Mesodermal cell (in vitro differentiated cells): ENCODE measurements at regions not wholly inside any gene's neighbourhood (a gene's known extent, or its start where the extent isn't known, plus 50 kb on each side); places are given as distances from the start of the nearest gene placed in this dataset.

ENCODE experiments used
- H3K27ac ChIP-seq: 2 replicates; pipeline ENCODE4 v1.7.0; 2013; ENCODE audit warnings: mild to moderate bottlenecking, low read depth, low read length, moderate library complexity; ENCODE audit not compliant: severe bottlenecking
- H3K36me3 ChIP-seq: 2 replicates; pipeline ENCODE4 v1.7.1; 2013; ENCODE audit warnings: mild to moderate bottlenecking, low read length, moderate library complexity; ENCODE audit not compliant: control insufficient read depth, insufficient read depth
- H3K4me1 ChIP-seq: one replicate; pipeline ENCODE4 v1.7.1; 2013; ENCODE audit warnings: mild to moderate bottlenecking, low read length; ENCODE audit not compliant: insufficient read depth, control insufficient read depth, poor library complexity, severe bottlenecking
- H3K4me3 ChIP-seq: 2 replicates; pipeline ENCODE4 v1.7.0; 2013; ENCODE audit warnings: low read length, control low read depth, mild to moderate bottlenecking; ENCODE audit not compliant: insufficient read depth, poor library complexity, severe bottlenecking; ENCODE audit errors: extremely low read depth
- H3K9me3 ChIP-seq: 2 replicates; pipeline ENCODE4 v1.7.1; 2013; ENCODE audit warnings: mild to moderate bottlenecking, low read length, moderate library complexity; ENCODE audit not compliant: control insufficient read depth
- WGBS, 2 experiments: methylation state at CpG; one replicate each; pipeline ENCODE4 v1.1.5; 2013; ENCODE audit warnings: missing lambda C conversion rate in 2 of 2; ENCODE audit not compliant: insufficient coverage in 2 of 2; 5-methylcytosine and 5-hydroxymethylcytosine counted together

GRCh38 chr7:40966693-40967092 lies 736.2 kb downstream of the INHBA start:
- Histone ChIP-seq H3K27ac (no peak overlapping the region), H3K9me3 (no peaks in the 10 kb centered on the region), H3K4me3 (no peak overlapping the region), H3K4me1 (no peaks in the 10 kb centered on the region), H3K36me3 (no peaks in the 10 kb centered on the region)
- WGBS, 2 experiments: 94 to 95% methylated on average over 2 of the region's 2 CpGs

DNA sequence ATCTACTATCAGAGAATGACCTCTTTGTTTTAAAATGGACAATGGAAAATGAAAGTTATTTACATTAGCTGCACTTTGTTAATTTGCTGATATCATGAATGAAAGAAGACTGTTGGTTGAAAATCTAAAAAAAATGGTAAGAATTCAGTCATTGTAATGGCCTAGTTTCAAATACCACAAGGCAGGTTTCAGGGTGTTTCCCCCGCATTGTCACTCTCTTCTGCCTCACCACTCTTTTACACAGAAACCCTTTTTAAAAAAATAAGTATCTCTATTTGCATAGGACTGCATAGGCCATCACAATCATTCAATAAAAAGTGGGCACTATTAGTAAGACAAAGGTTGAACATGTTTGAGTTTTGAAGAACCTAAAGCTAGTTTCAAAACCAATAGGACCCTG lies 737.1 kb downstream of the INHBA start:
- WGBS, 2 experiments: 100% methylated on average over 1 of the region's 1 CpG; no CpG with 5 or more reads in 1 of the 2 experiments
- H3K9me3 ChIP-seq: no peaks in the 10 kb centered on the region
- no peak overlapping the region for H3K4me3 ChIP-seq
- H3K4me1 ChIP-seq: no peaks in the 10 kb centered on the region
- no peaks in the 10 kb centered on the region for H3K36me3 ChIP-seq
- no peak overlapping the region for H3K27ac ChIP-seq

DNA sequence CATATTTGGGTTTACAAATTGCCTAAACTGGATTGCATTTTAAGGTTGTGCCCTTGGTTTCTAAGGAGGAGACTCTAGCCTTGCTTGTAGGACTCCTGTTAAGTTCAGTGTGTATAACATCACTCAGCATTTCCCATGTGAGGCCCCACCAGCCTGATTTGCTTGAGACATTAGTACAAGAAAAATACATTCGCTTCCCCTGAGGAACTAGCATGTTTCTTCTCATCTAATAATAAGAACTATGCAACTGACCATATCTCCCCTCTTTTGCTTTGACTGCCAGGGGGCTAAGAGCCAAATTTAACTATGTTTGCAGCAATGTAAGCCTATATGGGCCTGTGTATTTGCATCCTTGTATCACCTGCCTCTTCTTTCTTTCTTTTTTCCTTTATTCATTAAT lies 737.9 kb downstream of the INHBA start:
- 57 to 80% methylated on average over 1 of the region's 1 CpG for WGBS, 2 experiments

DNA sequence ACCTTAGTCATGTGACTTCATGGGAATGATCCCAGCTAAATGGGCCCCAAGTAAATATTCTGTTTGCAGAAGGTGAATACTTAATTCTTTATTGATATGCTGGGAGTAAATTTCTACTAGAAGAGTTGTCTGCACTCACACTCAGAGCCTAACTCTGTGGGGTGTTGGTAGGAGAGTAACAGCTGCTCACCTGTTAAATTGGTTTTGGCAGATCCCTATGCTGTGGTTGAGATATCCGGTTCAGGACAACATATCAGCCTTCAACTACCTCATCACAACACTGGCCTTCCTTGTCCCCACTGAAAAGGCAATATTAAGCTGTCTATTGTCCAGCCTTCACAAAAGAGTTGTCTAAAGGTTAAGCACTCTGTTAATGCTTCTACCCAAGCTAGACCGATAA lies 738.3 kb downstream of the INHBA start:
- Histone ChIP-seq H3K4me1 (no peaks in the 10 kb centered on the region), H3K36me3 (no peaks in the 10 kb centered on the region), H3K27ac (no peak overlapping the region), H3K4me3 (no peak overlapping the region), H3K9me3 (no peaks in the 10 kb centered on the region)
- 91 to 92% methylated on average over 1 to 2 of the region's 2 CpGs for WGBS, 2 experiments

More for the DNA sequence above, 737.9 kb downstream of the INHBA start:
- Histone ChIP-seq H3K9me3 (no peaks in the 10 kb centered on the region), H3K36me3 (no peaks in the 10 kb centered on the region), H3K4me3 (no peak overlapping the region), H3K27ac (no peak overlapping the region), H3K4me1 (no peaks in the 10 kb centered on the region)

- H3K36me3 ChIP-seq: no peaks in the 10 kb centered on the region
- 88 to 100% methylated on average over 1 of the region's 1 CpG for WGBS, 2 experiments
- no peak overlapping the region for H3K4me3 ChIP-seq
- H3K4me1 ChIP-seq: no peaks in the 10 kb centered on the region
- no peak overlapping the region for H3K27ac ChIP-seq
- no peaks in the 10 kb centered on the region for H3K9me3 ChIP-seq
These were observed 742.9 kb downstream of the INHBA start for GRCh38 chr7:40959955-40960354.

DNA sequence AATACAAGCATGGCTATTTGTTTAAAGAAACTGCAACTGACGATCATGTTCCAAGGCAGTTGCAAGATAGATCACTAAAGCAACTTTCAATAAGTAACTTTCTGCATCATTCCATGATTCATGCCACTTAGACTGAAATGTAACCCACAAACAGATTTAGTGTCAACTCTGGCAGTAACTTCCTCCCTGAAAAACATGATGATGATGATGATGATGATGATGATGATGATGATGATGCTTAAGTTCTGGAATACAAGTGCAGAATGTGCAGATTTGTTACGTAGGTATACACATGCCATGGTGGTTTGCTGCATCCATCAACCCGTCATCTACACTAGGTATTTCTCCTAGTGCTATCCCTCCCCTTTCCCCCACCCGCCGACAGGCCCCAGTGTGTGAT lies 754.7 kb downstream of the INHBA start:
- Histone ChIP-seq H3K27ac (no peak overlapping the region), H3K4me1 (no peaks in the 10 kb centered on the region), H3K9me3 (peaks cover 20% of the 10 kb centered on the region), H3K4me3 (no peak overlapping the region), H3K36me3 (no peaks in the 10 kb centered on the region)
- whole genome bisulfite sequencing, 2 experiments: 75 to 97% methylated on average over 2 to 3 of the region's 5 CpGs

DNA sequence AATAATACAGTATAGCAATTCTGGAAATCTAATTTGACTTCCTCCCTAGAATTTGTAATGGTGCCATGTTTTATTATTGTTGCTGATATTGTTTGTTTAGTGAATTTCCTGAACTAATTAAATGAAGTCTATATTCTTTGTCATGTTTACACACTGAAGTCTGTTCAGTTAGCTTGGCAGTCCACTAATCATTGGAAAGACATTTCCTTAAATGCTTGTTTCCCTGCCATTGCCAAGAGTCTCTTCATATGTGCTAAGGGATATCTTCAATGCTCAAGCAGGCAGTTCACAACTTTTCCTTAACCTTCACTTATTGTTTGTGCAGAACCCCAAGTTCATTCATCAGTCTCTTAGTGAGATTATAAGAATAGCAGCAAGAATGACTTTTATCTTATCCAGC lies 755.3 kb downstream of the INHBA start:
- Histone ChIP-seq H3K27ac (no peak overlapping the region), H3K36me3 (no peaks in the 10 kb centered on the region), H3K4me1 (no peaks in the 10 kb centered on the region), H3K4me3 (no peak overlapping the region), H3K9me3 (peaks cover 20% of the 10 kb centered on the region)

DNA sequence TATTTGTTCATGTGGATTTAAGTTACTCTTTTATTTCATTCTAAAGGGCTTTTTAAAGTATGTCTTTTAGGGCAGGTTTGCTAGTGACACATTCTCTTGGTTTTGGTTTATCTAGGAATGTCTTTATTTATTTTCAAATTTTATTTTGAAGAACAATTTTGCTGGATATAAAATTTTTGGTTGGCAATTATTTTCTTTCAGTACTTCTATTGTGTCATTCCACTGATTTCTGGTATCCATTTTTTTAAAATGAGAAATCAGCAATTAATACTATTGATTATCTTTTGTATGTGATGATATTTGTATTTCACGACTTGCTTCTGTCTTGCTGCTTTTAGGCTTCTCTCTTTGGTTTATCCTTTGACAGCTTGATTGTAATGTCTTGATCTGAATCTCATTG lies 756.3 kb downstream of the INHBA start:
- Histone ChIP-seq H3K36me3 (no peaks in the 10 kb centered on the region), H3K4me1 (no peaks in the 10 kb centered on the region), H3K9me3 (peaks cover 20% of the 10 kb centered on the region), H3K4me3 (no peak overlapping the region), H3K27ac (no peak overlapping the region)
- WGBS, 2 experiments: no CpG with 5 or more reads among the region's 1 CpG

- no peaks in the 10 kb centered on the region for H3K36me3 ChIP-seq
These were observed 757.1 kb downstream of the INHBA start for GRCh38 chr7:40945788-40946187.

GRCh38 chr7:40944981-40945585 lies 757.8 kb downstream of the INHBA start:
- Histone ChIP-seq H3K27ac (no peak overlapping the region), H3K4me3 (no peak overlapping the region), H3K36me3 (no peaks in the 10 kb centered on the region), H3K9me3 (peaks cover 20% of the 10 kb centered on the region), H3K4me1 (no peaks in the 10 kb centered on the region)

More at GRCh38 chr7:40945788-40946187, 757.1 kb downstream of the INHBA start:
- Histone ChIP-seq H3K9me3 (peaks cover 20% of the 10 kb centered on the region), H3K4me3 (no peak overlapping the region), H3K4me1 (no peaks in the 10 kb centered on the region), H3K27ac (no peak overlapping the region)
- WGBS, 2 experiments: 100% methylated on average over 2 of the region's 2 CpGs; no CpG with 5 or more reads in 1 of the 2 experiments

- no peak overlapping the region for H3K4me3 ChIP-seq
- WGBS, 2 experiments: 75 to 80% methylated on average over 1 of the region's 2 CpGs
- H3K27ac ChIP-seq: no peak overlapping the region
- no peaks in the 10 kb centered on the region for H3K4me1 ChIP-seq
- H3K36me3 ChIP-seq: no peaks in the 10 kb centered on the region
- no peaks in the 10 kb centered on the region for H3K9me3 ChIP-seq
These were observed 765.0 kb downstream of the INHBA start for GRCh38 chr7:40937879-40938278.
